CD4-positive, alpha-beta memory T cell (primary cell): ENCODE measurements at regions not wholly inside any gene's neighbourhood (a gene's known extent, or its start where the extent isn't known, plus 50 kb on each side); places are given as distances from the start of the nearest gene placed in this dataset.

Experiments
- CTCF ChIA-PET: fragments of 350-600 bp; sonication (Branson Sonifier 250); formaldehyde crosslinking; loops from one replicate; lab custom pipeline; 2021; ENCODE audit warnings: inconsistent platforms; ENCODE audit not compliant: partially characterized antibody; lab: Charles Lee
- POLR2A ChIA-PET: fragments of 350-600 bp; sonication (Branson Sonifier 250); formaldehyde crosslinking; loops from one replicate; lab custom pipeline; 2021; ENCODE audit not compliant: partially characterized antibody; lab: Charles Lee
- DNase-seq, 5 donors: peaks; one replicate each; pipeline versions ENCODE4 v3.0.0 to v3.0.0-alpha.2; 2020 to 2022; ENCODE audit warnings: mixed read lengths in 1 of 5
- H3K27ac ChIP-seq: one replicate; pipeline ENCODE4 v1.7.0; 2013; ENCODE audit warnings: low read depth, low read length
- H3K27me3 ChIP-seq: 2 replicates; pipeline ENCODE4 v1.7.0; 2013; ENCODE audit warnings: mild to moderate bottlenecking, low read length, moderate library complexity; ENCODE audit not compliant: insufficient read depth
- H3K36me3 ChIP-seq: 2 replicates; pipeline ENCODE4 v1.7.0; 2013; ENCODE audit warnings: mild to moderate bottlenecking, low read length, moderate library complexity; ENCODE audit not compliant: insufficient read depth
- H3K4me1 ChIP-seq: 2 replicates; pipeline ENCODE4 v1.7.0; 2013; ENCODE audit warnings: mild to moderate bottlenecking, low read length, moderate library complexity; ENCODE audit not compliant: insufficient read depth
- H3K4me3 ChIP-seq, 2 donors: one replicate each; pipeline ENCODE4 v1.7.0; 2013; ENCODE audit warnings: low read length in 2 of 2, mild to moderate bottlenecking in 1 of 2
- H3K9me3 ChIP-seq, 2 donors: one replicate each; pipeline ENCODE4 v1.7.0; 2013; ENCODE audit warnings: low read length in 2 of 2, control low read depth in 1 of 2; ENCODE audit not compliant: control insufficient read depth in 1 of 2
- H3K27ac Mint-ChIP-seq, 7 donors: one replicate each; pipeline ENCODE4 v1.8.0; 2020 to 2021; ENCODE audit warnings: mixed read lengths in 7 of 7, mild to moderate bottlenecking in 6 of 7, inconsistent platforms in 3 of 7, moderate library complexity in 3 of 7
- H3K27me3 Mint-ChIP-seq, 2 donors: one replicate each; pipeline ENCODE4 v1.8.0; 2020 to 2021; ENCODE audit warnings: mixed read lengths in 2 of 2
- H3K36me3 Mint-ChIP-seq, 2 donors: one replicate each; pipeline ENCODE4 v1.8.0; 2020 to 2021; ENCODE audit warnings: mixed read lengths in 2 of 2, inconsistent platforms in 1 of 2, mild to moderate bottlenecking in 1 of 2
- H3K4me1 Mint-ChIP-seq, 4 donors: one replicate each; pipeline ENCODE4 v1.8.0; 2020 to 2021; ENCODE audit warnings: mixed read lengths in 4 of 4, mild to moderate bottlenecking in 1 of 4
- H3K4me3 Mint-ChIP-seq, 8 donors: one replicate each; pipeline ENCODE4 v1.8.0; 2020 to 2021; ENCODE audit warnings: mixed read lengths in 8 of 8, mild to moderate bottlenecking in 7 of 8, moderate library complexity in 6 of 8, inconsistent platforms in 3 of 8
- H3K9me3 Mint-ChIP-seq, 8 donors: one replicate each; pipeline ENCODE4 v1.8.0; 2020 to 2021; ENCODE audit warnings: mixed read lengths in 8 of 8, mild to moderate bottlenecking in 5 of 8, inconsistent platforms in 3 of 8, moderate library complexity in 1 of 8
- intact Hi-C: fragments of 100-400 bp; cut with micrococcal nuclease; formaldehyde crosslinking; loops from one replicate; pipeline ENCODE4 v1.15.1; 2023

DNA sequence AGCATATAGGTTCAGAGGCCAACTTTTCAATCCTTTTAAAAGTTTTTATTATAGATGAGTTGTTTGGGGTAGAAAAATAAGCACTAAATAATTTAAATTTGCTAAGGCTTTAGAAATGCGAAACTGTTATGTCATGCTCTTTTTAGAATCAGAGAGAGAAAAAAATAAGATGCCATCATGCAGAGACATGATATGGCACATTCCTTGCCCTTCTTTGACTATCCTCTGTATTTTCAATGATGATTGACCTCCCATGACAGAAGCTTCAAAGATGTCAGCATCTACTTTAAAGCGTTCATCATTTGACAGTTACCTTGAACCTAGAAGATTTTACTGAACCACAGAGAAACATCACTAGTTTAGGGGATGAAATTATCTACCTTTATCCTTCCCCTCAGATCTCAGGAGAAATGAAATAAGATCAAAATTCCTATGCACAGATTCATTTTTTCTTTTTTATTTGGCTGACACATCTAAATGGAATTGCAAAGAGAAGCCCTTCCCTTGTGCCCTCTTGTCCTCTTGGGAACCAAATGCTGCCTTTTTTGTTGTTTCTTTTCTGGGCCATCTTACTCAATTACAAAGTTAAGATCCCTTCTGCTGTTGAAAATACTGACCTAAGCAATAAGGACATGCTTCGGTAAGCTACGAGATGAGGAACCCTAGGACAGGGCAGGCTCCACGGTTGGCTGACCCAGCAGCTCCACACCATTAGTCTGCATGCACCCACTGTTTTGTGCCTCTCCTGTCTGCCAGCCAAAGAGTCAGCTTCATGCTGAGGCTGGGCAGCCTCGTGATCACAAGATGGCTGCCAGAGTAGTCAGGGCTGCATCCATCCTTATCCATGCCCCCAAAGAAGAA lies 289.7 kb upstream of the TPM1 start:
- H3K4me1 ChIP-seq: no peaks in the 10 kb centered on the region
- ChIA-PET POLR2A (no interaction called here), CTCF (interaction anchor here (1.2 kb wide), 1 partner anchor 13 kb away, joined by 3 read pairs; no protein-coding TSS in a partner anchor)
- H3K36me3 ChIP-seq: no peaks in the 10 kb centered on the region
- intact Hi-C loops: no loop called here
- Mint-ChIP-seq H3K4me3 (no peak overlapping the region), H3K9me3 (no peaks in the 10 kb centered on the region), H3K4me1 (no peaks in the 10 kb centered on the region), H3K27me3 (peaks cover 3 to 6% of the 10 kb centered on the region in 2 donors), H3K27ac (no peak overlapping the region), H3K36me3 (no peaks in the 10 kb centered on the region)
- no peak overlapping the region for H3K4me3 ChIP-seq
- no peak overlapping the region for H3K27ac ChIP-seq
- no peaks in the 10 kb centered on the region for H3K9me3 ChIP-seq
- no peak for DNase-seq
- H3K27me3 ChIP-seq: no peaks in the 10 kb centered on the region

- peaks cover 3 to 6% of the 10 kb centered on the region in 2 donors for H3K27me3 Mint-ChIP-seq
- H3K27me3 ChIP-seq: no peaks in the 10 kb centered on the region
- H3K36me3 ChIP-seq: no peaks in the 10 kb centered on the region
- intact Hi-C loops: no loop called here
- H3K9me3 ChIP-seq: no peaks in the 10 kb centered on the region
- no peak overlapping the region for H3K27ac Mint-ChIP-seq
- CTCF ChIA-PET: interaction anchor here (1.0 to 1.2 kb wide), 2 partner anchors 10 to 14 kb away, joined by 3 to 4 read pairs; no protein-coding TSS in a partner anchor
- no peak overlapping the region for H3K4me3 ChIP-seq
- no peak for DNase-seq
- no peaks in the 10 kb centered on the region for H3K4me1 ChIP-seq
- no peaks in the 10 kb centered on the region for H3K36me3 Mint-ChIP-seq
- POLR2A ChIA-PET: no interaction called here
- no peaks in the 10 kb centered on the region for H3K4me1 Mint-ChIP-seq
- H3K9me3 Mint-ChIP-seq: no peaks in the 10 kb centered on the region
- H3K4me3 Mint-ChIP-seq: no peak overlapping the region
- no peak overlapping the region for H3K27ac ChIP-seq
Measured at GRCh38 chr15:62753518-62754221, 288.9 kb upstream of the TPM1 start.

DNA sequence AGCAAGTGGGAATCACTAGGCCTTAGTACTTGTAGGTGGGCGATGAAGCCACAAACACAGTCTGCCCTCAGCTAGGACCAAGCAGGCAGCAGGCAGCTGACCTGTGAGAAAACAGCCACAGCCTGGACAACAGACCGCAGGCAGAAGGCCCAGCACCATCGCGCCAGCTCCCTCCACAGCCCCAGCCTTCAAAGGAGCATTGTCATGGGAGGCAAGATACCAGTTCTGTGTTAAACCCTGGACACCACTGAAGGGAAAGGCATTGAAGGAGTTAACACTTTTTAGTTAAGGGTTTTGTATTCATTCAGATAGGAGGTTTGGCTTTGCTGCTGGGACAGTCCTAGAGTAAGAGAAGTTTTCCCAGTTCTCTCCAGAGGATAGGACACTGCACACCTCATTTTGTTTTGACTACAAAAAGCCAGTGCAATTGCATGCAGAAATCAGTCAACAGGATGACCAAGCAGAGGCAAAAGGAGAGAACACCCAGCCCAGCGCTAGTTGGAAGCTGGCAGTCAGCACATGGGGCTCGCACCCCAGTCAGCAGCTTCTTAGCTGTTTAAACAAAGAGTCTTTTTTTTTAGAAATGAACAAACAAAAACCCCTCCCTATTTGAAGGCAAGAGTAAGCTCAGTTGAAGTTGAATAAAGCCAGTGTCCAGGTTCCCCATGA lies 286.1 kb upstream of the TPM1 start:
- ChIA-PET CTCF (interaction anchor here (1.5 to 1.7 kb wide), 3 partner anchors 9 to 15 kb away, joined by 3 to 6 read pairs (median 5); no protein-coding TSS in a partner anchor), POLR2A (no interaction called here)
- no peak overlapping the region for H3K27ac Mint-ChIP-seq

GRCh38 chr15:62756995-62757360 lies 285.6 kb upstream of the TPM1 start:
- ChIA-PET POLR2A (no interaction called here), CTCF (interaction anchor here (1.5 kb wide), 2 partner anchors 10 to 15 kb away, joined by 3 to 5 read pairs; no protein-coding TSS in a partner anchor)
- H3K4me3 ChIP-seq: no peak overlapping the region
- H3K36me3 ChIP-seq: no peaks in the 10 kb centered on the region
- Mint-ChIP-seq H3K27ac (no peak overlapping the region), H3K27me3 (peaks cover 2 to 4% of the 10 kb centered on the region in 2 donors), H3K4me1 (no peaks in the 10 kb centered on the region), H3K36me3 (no peaks in the 10 kb centered on the region), H3K4me3 (no peak overlapping the region), H3K9me3 (no peaks in the 10 kb centered on the region)
- no peaks in the 10 kb centered on the region for H3K9me3 ChIP-seq
- H3K4me1 ChIP-seq: no peaks in the 10 kb centered on the region
- H3K27ac ChIP-seq: no peak overlapping the region
- DNase-seq: no peak
- no peaks in the 10 kb centered on the region for H3K27me3 ChIP-seq
- intact Hi-C loops: no loop called here

More for the DNA sequence above, 286.1 kb upstream of the TPM1 start:
- no peak overlapping the region for H3K4me3 Mint-ChIP-seq
- no peaks in the 10 kb centered on the region for H3K27me3 ChIP-seq
- peaks cover 2 to 6% of the 10 kb centered on the region in 2 donors for H3K27me3 Mint-ChIP-seq
- no peaks in the 10 kb centered on the region for H3K4me1 ChIP-seq
- no peak overlapping the region for H3K4me3 ChIP-seq
- H3K36me3 Mint-ChIP-seq: no peaks in the 10 kb centered on the region
- no peaks in the 10 kb centered on the region for H3K36me3 ChIP-seq
- no peak for DNase-seq
- H3K27ac ChIP-seq: no peak overlapping the region
- no peaks in the 10 kb centered on the region for H3K9me3 ChIP-seq
- intact Hi-C loops: no loop called here
- H3K4me1 Mint-ChIP-seq: no peaks in the 10 kb centered on the region
- no peaks in the 10 kb centered on the region for H3K9me3 Mint-ChIP-seq

GRCh38 chr15:62757535-62757934 lies 285.0 kb upstream of the TPM1 start:
- ChIA-PET CTCF (interaction anchor here (0.6 to 1.5 kb wide), 3 partner anchors 10 to 15 kb away, joined by 3 to 5 read pairs (median 3); no protein-coding TSS in a partner anchor), POLR2A (no interaction called here)

GRCh38 chr15:62758126-62758951 lies 284.2 kb upstream of the TPM1 start:
- no peak for DNase-seq
- Mint-ChIP-seq H3K4me3 (no peak overlapping the region), H3K27ac (no peak overlapping the region), H3K9me3 (no peaks in the 10 kb centered on the region), H3K27me3 (no peaks in the 10 kb centered on the region), H3K36me3 (no peaks in the 10 kb centered on the region), H3K4me1 (no peaks in the 10 kb centered on the region)
- intact Hi-C loops: no loop called here
- Histone ChIP-seq H3K9me3 (no peaks in the 10 kb centered on the region), H3K27ac (no peak overlapping the region), H3K36me3 (no peaks in the 10 kb centered on the region), H3K4me1 (no peaks in the 10 kb centered on the region), H3K4me3 (no peak overlapping the region), H3K27me3 (no peaks in the 10 kb centered on the region)
- ChIA-PET POLR2A (no interaction called here), CTCF (interaction anchor here (0.6 to 1.5 kb wide), 2 partner anchors 14 to 16 kb away, joined by 3 read pairs; no protein-coding TSS in a partner anchor)

More at GRCh38 chr15:62757535-62757934, 285.0 kb upstream of the TPM1 start:
- Mint-ChIP-seq H3K36me3 (no peaks in the 10 kb centered on the region), H3K4me1 (no peaks in the 10 kb centered on the region), H3K4me3 (no peak overlapping the region), H3K27me3 (peaks cover 0 to 2% of the 10 kb centered on the region in 2 donors), H3K9me3 (no peaks in the 10 kb centered on the region), H3K27ac (no peak overlapping the region)
- Histone ChIP-seq H3K36me3 (no peaks in the 10 kb centered on the region), H3K27ac (no peak overlapping the region), H3K4me1 (no peaks in the 10 kb centered on the region), H3K27me3 (no peaks in the 10 kb centered on the region), H3K9me3 (no peaks in the 10 kb centered on the region), H3K4me3 (no peak overlapping the region)
- no peak for DNase-seq
- intact Hi-C loops: no loop called here
